ENCODE measurements at regions not wholly inside any gene's neighbourhood (a gene's known extent, or its start where the extent isn't known, plus 50 kb on each side); places are given as distances from the start of the nearest gene placed in this dataset.

DNA sequence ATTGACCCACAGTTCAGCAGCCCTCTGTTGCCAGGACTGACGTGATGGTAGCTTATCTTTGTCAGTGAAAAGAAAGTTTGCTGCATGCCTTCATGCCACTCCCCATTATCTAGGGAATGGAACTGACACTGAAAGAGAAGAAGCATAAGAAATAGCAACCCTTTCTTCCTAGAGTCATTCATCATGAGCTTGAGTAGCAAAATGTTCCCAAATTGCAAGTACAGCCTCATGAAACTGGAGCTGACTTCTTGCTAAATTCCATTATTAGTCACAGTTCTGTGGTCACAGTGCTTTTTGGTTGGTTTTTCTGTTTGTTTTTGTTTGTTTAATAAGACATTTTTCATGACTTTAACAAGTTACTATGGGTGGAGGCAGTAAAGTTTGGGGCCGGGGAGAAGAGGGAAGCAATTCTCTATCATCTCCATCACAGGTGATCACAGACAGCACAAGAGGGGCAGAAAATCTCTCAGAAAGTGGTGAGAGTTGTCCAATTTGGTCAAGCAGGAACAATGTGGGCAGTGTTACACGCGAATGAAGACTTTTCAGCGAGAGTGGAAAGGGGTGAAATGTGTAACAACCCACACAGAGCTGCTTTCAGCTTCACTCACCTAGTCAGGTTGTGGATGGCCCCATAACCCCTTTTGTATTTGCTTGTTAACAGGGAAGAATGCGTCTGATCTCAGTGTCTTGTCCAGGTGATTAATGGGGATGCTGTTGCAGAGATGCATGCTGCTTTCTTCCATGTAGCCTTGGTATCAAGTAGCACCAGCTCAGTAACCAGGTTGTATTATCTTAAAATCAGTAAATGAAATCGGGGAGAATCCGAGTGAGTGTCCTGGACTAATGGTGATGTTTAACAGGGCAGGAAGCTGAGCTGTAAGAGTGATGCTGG lies 440.4 kb downstream of the DMRT2 start:
- DNase-seq (ENCODE audit: low spot score), result no peak

DNA sequence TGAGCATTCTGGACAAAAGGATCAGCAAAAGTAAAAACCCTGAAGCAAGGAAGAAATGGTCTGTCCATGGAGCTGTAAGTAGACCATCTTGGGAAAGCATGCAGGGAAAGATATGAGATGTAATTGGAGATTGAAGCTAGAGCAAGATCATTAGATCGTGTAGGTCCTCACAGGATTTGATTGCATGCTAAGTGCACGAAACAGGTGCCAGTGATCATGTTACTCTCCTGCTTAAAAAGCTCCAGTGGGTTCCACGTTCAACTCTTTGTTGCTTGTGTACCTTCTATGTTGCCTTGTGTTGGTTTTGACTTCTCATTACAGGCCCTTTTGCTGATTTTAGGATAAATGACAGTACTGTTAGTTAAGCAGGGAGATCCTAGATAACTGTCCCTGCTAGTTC lies 442.0 kb downstream of the DMRT2 start:
- no peak for DNase-seq (ENCODE audit: low spot score)

DNA sequence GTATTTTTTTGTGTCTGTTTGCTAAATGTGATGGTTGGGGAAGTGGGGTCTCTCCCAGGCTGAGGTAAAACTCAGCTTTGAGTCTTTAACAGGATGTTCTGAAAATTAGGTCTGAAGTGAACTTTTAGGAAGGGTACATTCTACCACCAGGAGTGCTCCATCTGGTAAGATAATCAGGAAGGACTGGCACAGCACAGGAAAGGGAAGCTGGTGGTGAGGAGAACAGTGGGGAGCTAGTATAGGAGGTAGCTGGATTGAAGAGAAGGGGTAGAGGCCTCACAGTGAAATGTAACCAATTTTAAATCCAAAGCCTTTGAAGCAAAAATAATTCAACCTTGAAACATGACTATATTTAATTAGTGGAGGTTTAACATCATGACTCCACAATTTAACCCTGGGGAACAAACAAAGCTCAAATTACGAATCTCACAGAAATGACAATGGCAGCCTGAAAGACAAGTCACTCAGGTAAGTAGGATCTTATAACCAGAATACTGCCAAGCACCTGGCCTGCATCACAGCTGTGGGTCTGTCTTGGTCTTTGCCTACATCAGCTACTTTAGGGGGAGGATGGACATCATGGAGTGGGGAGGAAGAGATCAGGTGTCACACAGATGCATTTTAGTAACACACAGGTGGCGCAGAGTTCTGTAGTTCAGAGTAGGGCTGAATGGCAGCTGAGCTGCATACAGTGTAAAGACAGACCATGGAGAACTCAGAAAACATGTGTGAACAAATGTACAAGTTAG lies 445.3 kb downstream of the DMRT2 start:
- no peak for DNase-seq (ENCODE audit: low spot score)

- DNase-seq (ENCODE audit: low spot score), result no peak
Observed at GRCh38 chr9:1505489-1505888, 455.3 kb downstream of the DMRT2 start.

GRCh38 chr9:1510712-1511111 lies 460.6 kb downstream of the DMRT2 start:
- DNase-seq (ENCODE audit: low spot score), result no peak

- no peak for DNase-seq (ENCODE audit: low spot score)
Observed at GRCh38 chr9:1513105-1513504, 462.9 kb downstream of the DMRT2 start.

DNA sequence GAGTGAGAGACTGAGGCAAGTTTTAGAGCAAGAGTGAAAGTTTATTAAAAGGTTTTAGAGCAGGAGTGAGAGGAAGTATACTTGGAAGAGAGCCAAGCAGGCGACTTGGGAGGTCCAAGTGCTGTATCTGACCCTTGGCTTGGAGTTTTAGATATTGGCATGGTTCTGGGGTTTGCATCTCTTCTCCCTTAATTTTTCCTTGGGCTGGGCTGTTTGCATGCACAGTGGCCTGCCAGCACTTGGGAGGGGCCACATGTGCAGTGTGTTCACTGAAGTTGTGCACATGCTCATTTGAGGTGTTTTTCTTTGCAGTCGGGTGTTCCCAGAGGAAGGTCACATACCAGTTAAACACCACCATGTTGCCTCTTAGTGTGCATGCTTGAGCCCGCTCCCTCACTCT lies 464.1 kb downstream of the DMRT2 start:
- no peak for DNase-seq (ENCODE audit: low spot score)

DNA sequence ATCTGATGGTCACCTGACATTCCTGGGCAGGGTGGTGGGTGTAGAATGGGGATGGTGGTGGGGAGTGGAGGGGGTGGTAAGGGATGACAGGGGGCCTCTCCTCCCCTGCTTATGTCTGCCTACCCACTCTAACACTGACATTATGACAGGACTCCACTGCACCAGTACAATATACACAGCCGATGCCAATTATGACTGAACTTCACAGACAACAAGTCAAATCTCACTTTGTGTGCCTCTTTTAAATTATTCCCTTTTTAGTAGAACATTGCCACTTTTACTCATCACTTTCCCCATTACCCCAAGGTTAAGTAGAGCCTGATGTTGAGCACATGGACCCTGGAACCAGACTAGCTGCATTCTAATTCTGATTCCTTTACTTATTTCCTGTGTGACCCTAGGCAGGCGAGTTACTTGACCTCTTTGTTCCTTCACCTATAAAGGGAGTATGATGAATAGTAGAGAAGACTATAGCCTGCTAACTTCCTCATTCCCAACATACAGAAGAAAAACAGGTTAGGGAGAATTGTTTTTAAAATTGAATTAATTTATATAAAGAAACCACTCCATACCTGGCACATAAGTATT lies 464.7 kb downstream of the DMRT2 start:
- no peak for DNase-seq (ENCODE audit: low spot score)

- DNase-seq (ENCODE audit: low spot score), result no peak
Observed at GRCh38 chr9:1515557-1515956, 465.4 kb downstream of the DMRT2 start.

DNA sequence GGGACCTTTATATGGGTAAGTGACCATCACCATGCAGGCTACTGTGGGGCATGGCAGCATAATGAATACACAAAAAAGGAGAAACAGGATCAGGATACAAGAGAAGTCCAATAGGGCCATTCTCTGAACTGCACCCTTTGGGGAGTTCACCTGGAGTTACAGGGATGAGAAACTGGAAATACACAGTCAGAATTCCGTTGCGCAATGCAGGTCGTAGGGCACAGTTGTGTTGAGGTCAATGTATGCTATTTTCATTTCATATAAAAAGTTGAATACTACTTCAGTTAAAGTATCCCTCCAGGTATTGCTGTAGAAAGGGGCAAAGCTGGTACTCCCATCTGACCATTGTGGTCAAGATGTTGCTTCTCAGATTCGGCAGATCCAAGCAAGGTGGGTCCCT lies 471.4 kb downstream of the DMRT2 start:
- no peak for DNase-seq (ENCODE audit: low spot score)

DNA sequence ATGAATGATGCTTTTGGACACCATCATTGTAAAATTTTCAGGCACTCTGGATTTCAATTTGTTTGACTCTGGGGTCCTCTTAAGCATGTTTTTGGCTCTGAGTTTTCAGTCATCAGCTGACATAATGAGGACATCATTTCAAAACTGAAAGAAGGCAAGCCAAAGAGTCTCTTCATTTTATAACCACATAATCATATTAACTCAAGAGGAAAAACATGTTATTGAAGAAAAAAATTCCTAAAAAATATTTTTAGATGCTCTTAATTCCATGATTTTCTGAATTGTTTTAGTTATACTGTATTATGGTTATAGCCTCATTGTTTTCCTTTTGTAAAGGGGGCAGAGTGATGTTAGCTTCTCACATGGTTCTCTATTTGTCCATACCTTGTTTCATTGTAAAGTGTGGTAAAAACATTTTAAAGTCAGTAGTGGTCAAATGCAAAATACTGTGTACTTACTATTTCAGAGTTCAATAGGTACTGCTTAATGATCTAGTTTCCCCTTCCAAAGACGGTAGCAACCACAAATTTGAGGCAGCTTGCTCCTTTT lies 472.1 kb downstream of the DMRT2 start:
- no peak for DNase-seq (ENCODE audit: low spot score)

- no peak for DNase-seq (ENCODE audit: low spot score)
Observed at GRCh38 chr9:1528456-1528855, 478.3 kb downstream of the DMRT2 start.

DNA sequence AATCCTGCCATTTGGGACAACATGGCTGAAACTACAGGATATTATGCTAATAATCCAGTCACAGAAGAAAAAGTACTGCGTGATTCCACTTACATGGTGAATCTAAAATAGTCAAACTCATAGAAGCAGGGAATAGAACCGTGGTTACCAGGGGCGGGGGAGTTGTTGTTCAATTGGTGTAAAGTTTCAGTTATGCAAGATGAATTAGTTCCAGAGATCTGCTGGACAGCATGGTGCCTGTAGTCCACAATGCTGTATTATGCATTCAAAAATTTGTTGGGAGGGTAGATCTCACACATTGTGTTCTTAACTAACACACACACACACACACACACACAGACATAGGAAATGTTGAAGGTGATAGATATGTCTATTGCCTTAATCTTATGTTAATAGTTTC lies 480.5 kb downstream of the DMRT2 start:
- DNase-seq (ENCODE audit: low spot score), result no peak

- DNase-seq (ENCODE audit: low spot score), result no peak
Observed at GRCh38 chr9:1531424-1531823, 481.3 kb downstream of the DMRT2 start.

- no peak for DNase-seq (ENCODE audit: low spot score)
Observed at GRCh38 chr9:1532171-1532570, 482.0 kb downstream of the DMRT2 start.

- no peak for DNase-seq (ENCODE audit: low spot score)
Observed at GRCh38 chr9:1535051-1535450, 480.1 kb upstream of the SMARCA2 start.

- DNase-seq (ENCODE audit: low spot score), result no peak
Observed at GRCh38 chr9:1535599-1535998, 479.5 kb upstream of the SMARCA2 start.

DNA sequence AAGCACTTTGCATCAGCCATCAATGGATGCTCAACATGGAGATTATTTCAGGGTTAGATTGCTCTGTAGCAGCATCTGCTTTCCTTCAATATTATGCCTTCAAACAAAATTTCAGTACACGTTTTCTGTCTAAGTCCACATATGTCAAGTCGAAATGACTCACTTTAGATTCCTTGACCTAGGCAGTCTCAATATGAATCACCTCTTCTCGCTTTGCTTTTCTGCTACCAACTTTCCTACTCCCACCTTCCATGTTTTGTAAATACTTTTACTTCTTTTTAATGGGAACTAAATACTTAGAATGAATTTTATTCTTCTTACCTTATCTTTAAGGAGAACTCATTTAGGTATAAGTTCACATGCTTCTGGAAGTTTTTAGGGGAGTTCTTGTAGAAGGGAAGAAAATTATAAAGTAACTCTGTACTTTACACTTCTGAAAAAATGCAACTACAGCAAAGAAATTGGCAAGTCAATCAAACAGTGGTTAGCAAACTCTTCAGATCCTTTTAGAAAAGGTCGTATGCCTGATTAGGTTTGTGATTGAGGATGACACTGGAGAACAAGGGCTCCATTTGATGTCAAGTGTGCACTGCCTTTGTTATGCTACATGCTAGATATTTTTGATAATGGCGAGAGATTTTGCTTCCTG lies 478.5 kb upstream of the SMARCA2 start:
- DNase-seq (ENCODE audit: low spot score), result no peak

- DNase-seq (ENCODE audit: low spot score), result no peak
Observed at GRCh38 chr9:1538301-1538700, 476.8 kb upstream of the SMARCA2 start.

- no peak for DNase-seq (ENCODE audit: low spot score)
Observed at GRCh38 chr9:1539216-1539615, 475.9 kb upstream of the SMARCA2 start.

- no peak for DNase-seq (ENCODE audit: low spot score)
Observed at GRCh38 chr9:1550636-1551035, 464.5 kb upstream of the SMARCA2 start.

Data from germinal center (tissue), 1 donor.